Vagina (tissue), 2 donors: ENCODE measurements at regions not wholly inside any gene's neighbourhood (a gene's known extent, or its start where the extent isn't known, plus 50 kb on each side); places are given as distances from the start of the nearest gene placed in this dataset.

Experiments used
- CTCF ChIP-seq, 3 experiments: fragments of 450-650 bp in 2 of 3; fragments of 200-600 bp in 1 of 3; sonication (generic) in 1 of 3; IDR thresholded peaks; one replicate each; pipeline ENCODE4 v1.5.1; 2017 to 2019; ENCODE audit warnings: antibody characterized with exemption in 3 of 3, mild to moderate bottlenecking in 2 of 3, moderate library complexity in 2 of 3
- POLR2A ChIP-seq, 2 donors: fragments of 450-650 bp; IDR thresholded peaks; one replicate each; pipeline ENCODE4 v1.6.1; 2017; ENCODE audit warnings: antibody characterized with exemption in 2 of 2, mild to moderate bottlenecking in 2 of 2, moderate library complexity in 2 of 2
- POLR2AphosphoS5 ChIP-seq, 2 donors: sonication (generic); formaldehyde crosslinking; IDR thresholded peaks; one replicate each; pipeline ENCODE4 v1.9.0; 2017; ENCODE audit warnings: antibody characterized with exemption in 2 of 2, mild to moderate bottlenecking in 2 of 2, low read depth in 1 of 2; ENCODE audit not compliant: insufficient read depth in 1 of 2

- TF ChIP-seq POLR2AphosphoS5 (IDR thresholded peaks at IDR 0.05; ENCODE audit: insufficient read depth in 1 of 2, low read depth in 1 of 2) (no peak), POLR2A (IDR thresholded peaks at IDR 0.05) (no peak), CTCF (IDR thresholded peaks at IDR 0.05) (no peak)
Observed at GRCh38 chr11:90309693-90310092, 86.8 kb upstream of the CHORDC1 start.
